ENCODE measurements at regions not wholly inside any gene's neighbourhood (a gene's known extent, or its start where the extent isn't known, plus 50 kb on each side); places are given as distances from the start of the nearest gene placed in this dataset.

DNA sequence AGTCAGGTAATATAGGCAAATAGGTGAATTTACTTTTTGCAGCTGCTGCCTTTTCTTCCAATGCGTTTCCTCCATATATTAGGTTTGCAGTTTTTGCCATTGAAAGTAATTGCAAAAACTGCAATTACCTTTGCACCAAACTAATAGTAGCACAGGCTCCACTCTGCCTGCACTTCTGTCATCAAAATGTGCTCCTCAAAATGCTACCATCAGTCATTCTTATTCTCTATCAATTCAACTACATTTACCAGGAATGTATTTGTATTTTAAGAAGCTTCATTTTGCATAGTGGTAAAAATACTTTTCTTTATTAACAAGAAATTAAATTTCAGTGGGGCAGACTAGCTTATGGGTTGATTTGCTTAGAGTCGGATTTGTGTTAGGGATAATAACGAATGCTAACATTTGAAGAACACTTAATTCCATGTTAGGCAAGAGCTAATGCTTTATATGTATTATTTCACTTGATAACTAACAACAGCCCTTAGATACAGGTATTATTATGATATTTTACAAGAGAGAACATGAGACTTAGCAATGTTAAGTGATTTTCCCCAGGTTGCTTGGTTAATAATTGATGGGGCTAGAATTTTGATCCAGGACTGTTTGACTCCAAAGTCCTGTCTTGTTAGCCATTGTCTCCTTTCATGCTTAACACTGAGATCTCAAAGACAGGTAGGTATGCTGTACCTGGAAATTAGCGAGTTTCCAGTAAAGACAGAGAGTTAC is 300.4 kb downstream of the MAN2A1 start:
- TF ChIP-seq, protein P1, sequence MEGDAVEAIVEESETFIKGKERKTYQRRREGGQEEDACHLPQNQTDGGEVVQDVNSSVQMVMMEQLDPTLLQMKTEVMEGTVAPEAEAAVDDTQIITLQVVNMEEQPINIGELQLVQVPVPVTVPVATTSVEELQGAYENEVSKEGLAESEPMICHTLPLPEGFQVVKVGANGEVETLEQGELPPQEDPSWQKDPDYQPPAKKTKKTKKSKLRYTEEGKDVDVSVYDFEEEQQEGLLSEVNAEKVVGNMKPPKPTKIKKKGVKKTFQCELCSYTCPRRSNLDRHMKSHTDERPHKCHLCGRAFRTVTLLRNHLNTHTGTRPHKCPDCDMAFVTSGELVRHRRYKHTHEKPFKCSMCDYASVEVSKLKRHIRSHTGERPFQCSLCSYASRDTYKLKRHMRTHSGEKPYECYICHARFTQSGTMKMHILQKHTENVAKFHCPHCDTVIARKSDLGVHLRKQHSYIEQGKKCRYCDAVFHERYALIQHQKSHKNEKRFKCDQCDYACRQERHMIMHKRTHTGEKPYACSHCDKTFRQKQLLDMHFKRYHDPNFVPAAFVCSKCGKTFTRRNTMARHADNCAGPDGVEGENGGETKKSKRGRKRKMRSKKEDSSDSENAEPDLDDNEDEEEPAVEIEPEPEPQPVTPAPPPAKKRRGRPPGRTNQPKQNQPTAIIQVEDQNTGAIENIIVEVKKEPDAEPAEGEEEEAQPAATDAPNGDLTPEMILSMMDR (IDR thresholded peaks at IDR 0.05) = no peak
- no peak for TF ChIP-seq POLR2A (IDR thresholded peaks at IDR 0.05)
